Cardiac muscle cell (in vitro differentiated cells and primary cell): ENCODE measurements at regions not wholly inside any gene's neighbourhood (a gene's known extent, or its start where the extent isn't known, plus 50 kb on each side); places are given as distances from the start of the nearest gene placed in this dataset.
A peak's percentile ranks its signal among the peaks of the same experiment; 100 is the strongest.

Experiments used
- DNase-seq, 2 donors: peaks; one replicate each; pipeline versions ENCODE4 v3.0.0 to v3.0.0-alpha.2; 2010 to 2017; ENCODE audit warnings: low read depth in 1 of 2, low spot score in 1 of 2
- H3K27ac ChIP-seq: fragments of 200-600 bp; sonication (generic); 2 replicates; pipeline ENCODE4 v1.5.1; 2016
- H3K27me3 ChIP-seq: fragments of 200-600 bp; sonication (generic); 2 replicates; pipeline ENCODE4 v1.6.0; 2016; ENCODE audit warnings: control low read depth
- H3K36me3 ChIP-seq: fragments of 200-600 bp; sonication (generic); 2 replicates; pipeline ENCODE4 v1.5.1; 2016; ENCODE audit warnings: control low read depth
- H3K4me1 ChIP-seq: fragments of 200-600 bp; sonication (generic); 2 replicates; pipeline ENCODE4 v1.8.1; 2017; ENCODE audit warnings: low read depth, mild to moderate bottlenecking, mixed run types
- H3K4me3 ChIP-seq: fragments of 200-600 bp; sonication (generic); 2 replicates; pipeline ENCODE4 v1.5.1; 2016; ENCODE audit warnings: mild to moderate bottlenecking
- H3K9me3 ChIP-seq: fragments of 200-600 bp; sonication (generic); 2 replicates; pipeline ENCODE4 v1.5.1; 2017; ENCODE audit warnings: low read depth, mild to moderate bottlenecking, control low read depth
- CTCF ChIP-seq: IDR thresholded peaks from 2 replicates; pipeline ENCODE4 v1.5.1; 2012; ENCODE audit warnings: low read depth, mild to moderate bottlenecking, low read length

- TF ChIP-seq CTCF, result no peak
- H3K27ac ChIP-seq, result no peak overlapping the region
- H3K27me3 ChIP-seq, result no peaks in the 10 kb centered on the region
- no peaks in the 10 kb centered on the region for H3K36me3 ChIP-seq
- no peak for DNase-seq
- no peaks in the 10 kb centered on the region for H3K9me3 ChIP-seq
- no peak overlapping the region for H3K4me3 ChIP-seq
- H3K4me1 ChIP-seq, result no peaks in the 10 kb centered on the region
Observed at GRCh38 chr7:13027321-13027720, 339.9 kb downstream of the ARL4A start.

- Histone ChIP-seq H3K27me3 (no peaks in the 10 kb centered on the region), H3K27ac (no peak overlapping the region), H3K4me1 (no peaks in the 10 kb centered on the region), H3K4me3 (no peak overlapping the region), H3K36me3 (no peaks in the 10 kb centered on the region), H3K9me3 (no peaks in the 10 kb centered on the region)
- DNase-seq, result peak in 1 of 2 donors; percentile 39
- TF ChIP-seq CTCF, result no peak
Observed at GRCh38 chr7:13028036-13028824, 340.8 kb downstream of the ARL4A start.

GRCh38 chr7:13028825-13029099 is 341.3 kb downstream of the ARL4A start:
- H3K36me3 ChIP-seq, result no peaks in the 10 kb centered on the region
- no peak for DNase-seq
- TF ChIP-seq CTCF, result no peak
- no peak overlapping the region for H3K27ac ChIP-seq
- H3K4me3 ChIP-seq, result no peak overlapping the region
- no peaks in the 10 kb centered on the region for H3K9me3 ChIP-seq
- no peaks in the 10 kb centered on the region for H3K4me1 ChIP-seq
- no peaks in the 10 kb centered on the region for H3K27me3 ChIP-seq

- no peak for TF ChIP-seq CTCF
- Histone ChIP-seq H3K27me3 (no peaks in the 10 kb centered on the region), H3K36me3 (no peaks in the 10 kb centered on the region), H3K4me3 (no peak overlapping the region), H3K4me1 (no peaks in the 10 kb centered on the region), H3K27ac (no peak overlapping the region), H3K9me3 (no peaks in the 10 kb centered on the region)
- DNase-seq, result no peak
Observed at GRCh38 chr7:13031468-13031867, 344.0 kb downstream of the ARL4A start.

GRCh38 chr7:13032084-13032483 is 344.7 kb downstream of the ARL4A start:
- Histone ChIP-seq H3K36me3 (no peaks in the 10 kb centered on the region), H3K9me3 (no peaks in the 10 kb centered on the region), H3K27ac (no peak overlapping the region), H3K27me3 (no peaks in the 10 kb centered on the region), H3K4me1 (no peaks in the 10 kb centered on the region), H3K4me3 (no peak overlapping the region)
- no peak for DNase-seq
- TF ChIP-seq CTCF, result no peak

- TF ChIP-seq CTCF, result no peak
- H3K9me3 ChIP-seq, result no peaks in the 10 kb centered on the region
- H3K4me3 ChIP-seq, result no peak overlapping the region
- H3K27ac ChIP-seq, result no peak overlapping the region
- H3K4me1 ChIP-seq, result no peaks in the 10 kb centered on the region
- H3K27me3 ChIP-seq, result no peaks in the 10 kb centered on the region
- no peaks in the 10 kb centered on the region for H3K36me3 ChIP-seq
- no peak for DNase-seq
Observed at GRCh38 chr7:13032576-13032975, 345.1 kb downstream of the ARL4A start.
